Ecto neural progenitor cell (in vitro differentiated cells): ENCODE measurements at regions not wholly inside any gene's neighbourhood (a gene's known extent, or its start where the extent isn't known, plus 50 kb on each side); places are given as distances from the start of the nearest gene placed in this dataset.

ENCODE experiments used
- DNase-seq: peaks from one replicate; pipeline ENCODE4 v3.0.0-alpha.2; 2018; ENCODE audit warnings: low spot score

DNA sequence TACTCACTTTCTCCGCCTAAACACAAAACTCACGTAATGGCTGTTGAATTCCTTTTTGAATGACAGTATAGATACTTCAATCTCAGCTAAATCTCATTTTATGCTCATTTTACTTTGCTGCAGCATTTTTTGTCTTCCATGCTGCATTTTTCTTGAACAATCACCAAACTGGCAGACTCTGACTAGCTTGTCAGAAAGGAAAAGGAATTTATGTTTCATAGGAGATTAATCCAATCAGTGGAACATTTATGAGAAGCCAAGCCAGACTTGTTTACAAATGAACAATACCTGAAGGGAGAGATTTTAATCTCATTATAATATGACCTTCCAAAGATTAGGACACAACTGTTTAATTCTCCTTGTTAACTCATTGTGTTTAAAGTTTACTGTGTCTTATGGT lies 1044.3 kb downstream of the DIAPH3 start:
- DNase-seq = no peak

DNA sequence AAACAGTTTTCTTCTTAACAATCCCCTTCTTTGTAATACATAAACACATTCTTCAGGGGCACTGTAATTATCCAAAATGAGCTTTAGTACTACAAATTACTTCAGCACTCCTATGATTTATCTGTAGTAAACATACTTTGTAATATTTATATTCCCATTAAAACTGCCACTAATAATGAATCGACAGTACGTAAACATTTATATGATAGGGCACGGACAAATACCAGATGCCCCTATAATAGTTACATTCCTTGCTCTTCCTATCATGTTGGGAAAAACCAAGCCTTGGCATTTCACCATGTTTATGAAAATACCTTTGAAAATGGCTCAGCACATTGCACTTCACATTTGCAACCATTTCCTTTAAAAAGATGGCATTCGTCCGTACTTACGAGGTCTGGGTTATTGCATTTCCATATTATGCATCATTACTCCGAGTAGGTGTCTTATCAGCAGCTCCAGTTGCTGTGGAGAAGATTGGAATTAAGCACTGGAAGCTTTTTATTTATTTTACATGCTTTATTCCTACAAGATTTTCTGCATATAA lies 1043.4 kb downstream of the DIAPH3 start:
- DNase-seq = no peak

DNA sequence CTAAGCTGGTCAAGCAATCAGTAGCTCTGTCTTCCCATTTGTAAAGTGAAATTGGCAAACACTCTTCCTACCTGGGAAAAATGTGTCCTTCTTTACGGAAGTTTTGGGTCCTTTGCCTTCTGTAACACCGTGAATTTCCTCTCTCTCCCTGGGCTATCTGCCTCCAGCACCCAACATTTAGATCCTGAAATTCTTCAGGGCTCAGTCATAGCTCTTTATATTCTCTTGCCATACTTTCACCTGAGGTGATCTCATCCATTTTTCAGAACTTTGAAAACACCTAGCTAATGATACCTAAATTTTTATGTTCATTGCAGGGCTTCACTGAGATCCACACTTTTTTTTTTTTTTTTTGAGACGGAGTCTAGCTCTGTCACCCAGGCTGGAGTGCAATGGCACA lies 1042.2 kb downstream of the DIAPH3 start:
- DNase-seq = no peak

DNA sequence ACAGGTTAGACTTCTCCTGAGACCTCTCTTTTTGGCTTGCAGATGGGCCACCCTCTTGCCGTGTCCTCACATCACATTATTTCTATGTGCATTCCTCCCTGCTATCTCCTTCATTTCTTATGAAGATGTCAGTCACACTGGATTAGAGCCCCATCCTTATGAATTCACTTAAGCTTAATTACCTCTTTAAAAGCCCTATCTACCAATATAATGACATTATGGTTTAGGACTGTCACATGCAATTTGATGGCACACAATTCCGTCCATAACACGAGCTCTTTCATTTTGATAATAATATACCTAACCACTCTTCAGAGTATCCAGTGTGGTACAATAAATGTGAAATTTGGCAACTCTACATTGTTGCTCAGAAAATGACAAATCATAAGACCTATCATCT lies 1037.3 kb downstream of the DIAPH3 start:
- DNase-seq = no peak

DNA sequence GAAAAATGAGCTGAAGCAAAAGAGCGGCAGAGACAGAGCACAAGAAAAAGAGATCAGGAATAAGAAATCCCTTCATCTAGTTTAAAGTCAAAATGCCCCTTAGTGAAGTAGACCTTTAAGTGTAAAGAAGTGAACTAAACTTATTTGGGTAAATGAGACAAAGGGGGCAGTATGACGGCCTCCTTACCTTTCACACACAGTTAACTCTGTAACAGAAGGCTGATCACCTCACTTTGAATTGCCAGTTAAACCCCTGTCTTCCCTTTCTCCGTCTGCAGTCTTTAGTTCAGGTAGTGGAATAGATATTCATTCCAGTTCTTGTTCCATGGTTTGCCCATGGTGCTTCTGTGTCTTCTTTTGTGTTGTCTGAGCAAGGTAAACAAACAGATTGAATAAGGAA lies 1029.8 kb downstream of the DIAPH3 start:
- DNase-seq = no peak

DNA sequence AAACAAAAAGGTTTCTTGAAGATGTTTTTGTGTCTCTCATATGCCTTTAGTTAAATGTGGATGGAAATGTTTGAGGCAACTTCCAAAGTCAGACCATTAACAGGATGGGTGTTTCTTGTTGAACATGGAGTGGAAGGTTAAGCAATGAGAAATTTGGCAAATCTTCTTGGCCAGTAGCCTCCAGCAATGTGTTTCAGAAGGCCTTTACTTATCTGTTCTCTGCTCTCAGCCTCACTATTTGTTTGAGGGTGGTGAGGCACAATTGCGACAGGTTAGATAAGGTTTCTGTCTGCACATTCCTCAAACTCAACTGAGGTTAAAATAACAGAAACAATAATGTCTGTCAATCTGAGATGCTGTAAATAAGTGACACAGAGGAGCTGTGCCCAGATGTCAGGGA lies 1019.0 kb downstream of the DIAPH3 start:
- no peak for DNase-seq

DNA sequence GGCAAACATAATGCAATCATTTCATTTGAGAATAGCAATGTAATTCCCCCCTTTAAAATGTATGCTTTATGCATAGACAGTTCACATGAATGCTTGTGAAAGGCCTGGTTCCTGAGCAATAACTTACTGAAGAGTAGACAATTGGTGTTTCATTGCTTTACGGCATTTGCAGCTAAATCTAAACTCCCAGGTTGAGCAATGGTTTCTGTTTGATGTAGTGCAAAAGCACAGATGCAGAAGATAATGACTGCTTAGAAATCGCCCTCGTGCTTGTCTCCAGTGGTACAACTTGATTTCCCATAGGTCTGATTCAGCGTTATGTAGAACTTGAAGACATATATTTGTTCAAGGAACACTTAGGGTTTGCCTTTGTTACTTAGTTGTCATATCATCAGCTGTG lies 1018.3 kb downstream of the DIAPH3 start:
- DNase-seq = no peak

DNA sequence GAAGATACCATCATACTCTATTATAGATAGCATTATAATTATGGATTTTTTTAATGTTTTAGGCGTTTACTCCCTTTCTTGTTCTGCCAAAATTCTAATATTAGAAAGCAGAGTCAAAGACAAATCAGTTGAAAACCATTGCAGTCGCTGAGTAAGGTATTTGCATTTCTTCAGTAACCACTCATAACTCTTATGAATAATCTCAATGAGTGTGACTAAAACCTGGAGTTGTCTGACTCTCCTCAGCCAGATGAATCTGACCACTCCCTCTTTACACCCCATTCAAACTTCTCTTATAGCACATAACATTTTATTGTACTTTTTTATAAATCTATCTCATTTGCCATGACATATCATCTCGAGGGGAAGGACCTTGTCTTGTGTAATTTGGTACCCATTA lies 1006.5 kb downstream of the DIAPH3 start:
- DNase-seq = no peak

DNA sequence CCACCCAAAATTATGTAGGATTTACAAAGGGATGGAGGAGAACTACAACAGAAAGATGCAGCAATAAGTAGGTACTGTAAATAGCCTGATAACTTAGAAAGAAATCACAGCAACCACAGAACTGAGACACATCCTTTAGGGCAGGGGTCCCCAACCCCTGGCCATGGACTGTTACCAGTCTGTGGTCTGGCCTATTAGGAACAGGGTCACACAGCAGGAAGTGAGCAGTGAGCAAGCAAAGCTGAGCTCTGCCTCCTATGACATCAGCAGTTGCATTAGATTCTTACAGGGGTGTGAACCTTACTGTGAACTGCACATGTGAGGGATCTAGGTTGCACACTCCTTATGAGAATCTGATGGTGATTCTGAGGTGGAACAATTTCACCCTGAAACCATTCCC lies 997.6 kb downstream of the DIAPH3 start:
- DNase-seq = no peak

DNA sequence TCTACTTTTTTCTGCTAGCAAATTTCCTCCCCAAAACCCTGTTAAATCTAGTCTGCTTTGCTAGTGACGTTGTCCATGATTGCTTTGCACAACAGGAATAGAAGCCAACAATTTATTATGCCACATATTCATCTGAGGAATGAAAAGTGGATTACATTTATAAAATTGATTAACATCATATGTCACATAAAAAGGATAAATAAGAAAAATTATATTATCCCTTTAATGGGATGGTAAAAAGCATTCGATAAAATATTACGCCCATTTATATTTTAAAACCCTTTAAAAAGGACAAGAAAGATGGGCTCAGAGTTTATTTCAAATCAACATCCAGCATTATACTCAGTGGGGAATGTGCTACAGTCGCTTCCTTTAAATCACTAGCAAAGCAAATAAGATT lies 991.7 kb downstream of the DIAPH3 start:
- DNase-seq = no peak

DNA sequence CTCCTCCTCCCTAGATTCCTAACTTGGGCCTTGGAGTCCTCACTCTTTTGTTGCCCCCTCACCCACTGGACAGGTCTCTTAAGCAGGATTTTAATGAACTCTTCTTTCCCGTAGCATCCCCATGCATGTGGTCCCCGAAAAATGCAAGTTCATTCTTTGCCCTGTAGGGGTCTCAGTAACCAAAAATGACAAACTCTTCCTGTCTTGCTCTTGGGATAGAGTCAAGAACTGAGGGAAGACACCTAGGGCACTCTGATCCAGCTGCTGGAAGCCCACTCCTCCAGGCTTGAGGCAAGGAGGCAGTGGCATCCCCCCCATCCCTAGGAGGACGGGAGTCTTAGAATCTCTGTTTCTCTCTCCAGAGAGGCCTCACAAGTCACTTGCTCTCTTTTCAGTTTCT lies 987.0 kb downstream of the DIAPH3 start:
- DNase-seq = no peak

DNA sequence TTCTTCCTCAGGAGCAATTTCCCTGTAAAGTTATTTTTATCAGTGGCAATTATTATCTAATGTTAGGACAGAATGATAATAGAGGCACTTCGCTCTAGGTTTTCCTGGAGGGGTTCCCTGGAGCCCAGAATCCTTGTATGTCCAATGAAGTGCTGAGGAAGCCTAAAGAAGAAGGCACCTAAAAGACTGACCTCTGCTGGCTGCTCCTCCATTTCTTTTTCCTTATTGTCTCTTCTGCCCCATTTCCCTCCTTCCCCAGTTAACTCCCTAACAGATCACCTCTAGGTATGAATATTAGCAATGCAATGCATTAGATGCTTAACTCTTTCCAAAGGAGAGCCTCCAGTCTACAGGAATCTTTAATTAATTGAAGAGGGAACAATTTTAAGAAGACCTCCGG lies 985.4 kb downstream of the DIAPH3 start:
- DNase-seq = no peak

DNA sequence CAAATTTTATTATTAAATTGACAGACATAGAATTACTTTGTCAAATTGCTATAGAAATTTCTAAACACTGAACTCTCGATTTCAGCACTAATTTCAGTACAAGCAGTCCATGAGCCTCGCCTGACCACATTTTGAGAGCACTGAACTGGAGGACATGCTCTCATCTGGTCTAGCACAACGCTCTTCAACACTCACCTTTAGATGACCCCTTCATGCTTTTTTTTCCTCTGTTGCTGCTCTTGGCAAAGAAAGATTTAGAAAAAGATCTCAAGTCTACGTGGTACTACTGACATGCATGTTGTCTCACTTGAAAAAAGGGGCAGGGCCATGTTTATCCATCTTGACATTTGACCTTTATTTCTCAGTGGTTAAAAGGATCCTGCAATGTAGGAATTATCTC lies 981.5 kb downstream of the DIAPH3 start:
- no peak for DNase-seq

DNA sequence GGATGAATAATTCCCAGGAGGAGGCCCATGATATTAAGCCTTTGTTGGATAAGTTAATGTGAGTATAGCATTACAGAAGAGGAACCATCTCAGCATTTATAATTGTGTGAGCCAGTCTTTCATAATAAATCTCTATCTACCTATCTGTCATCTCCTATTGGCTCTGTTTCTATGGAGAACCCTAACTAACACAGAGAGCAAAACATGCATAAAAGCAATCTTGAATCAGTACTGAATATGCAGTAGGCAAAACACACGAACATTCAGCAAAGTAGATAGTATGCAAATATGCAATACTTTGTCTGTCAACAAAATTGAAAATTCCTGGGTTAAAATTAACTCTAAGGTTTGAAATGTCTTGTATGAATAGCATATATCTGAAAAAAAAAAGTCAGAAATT lies 966.3 kb downstream of the DIAPH3 start:
- no peak for DNase-seq

DNA sequence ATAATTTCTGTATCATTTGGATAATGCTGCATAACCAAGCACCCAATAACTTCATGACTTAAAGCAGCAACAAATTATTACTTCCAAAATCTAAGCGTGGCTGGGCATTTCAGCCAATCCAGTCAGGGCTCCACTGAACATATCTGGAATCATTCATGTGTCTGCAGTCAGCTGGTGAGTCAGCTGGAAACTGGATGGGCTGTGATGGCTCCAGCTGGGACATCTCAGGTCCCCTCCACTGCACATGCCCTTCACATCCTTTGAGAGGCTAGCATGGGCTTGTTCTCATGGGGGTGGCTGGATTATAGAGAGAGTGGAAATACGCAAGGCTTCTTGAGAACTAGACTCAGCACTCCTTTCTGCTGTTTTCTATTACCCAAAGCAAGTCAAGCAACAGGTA lies 961.9 kb downstream of the DIAPH3 start:
- no peak for DNase-seq

DNA sequence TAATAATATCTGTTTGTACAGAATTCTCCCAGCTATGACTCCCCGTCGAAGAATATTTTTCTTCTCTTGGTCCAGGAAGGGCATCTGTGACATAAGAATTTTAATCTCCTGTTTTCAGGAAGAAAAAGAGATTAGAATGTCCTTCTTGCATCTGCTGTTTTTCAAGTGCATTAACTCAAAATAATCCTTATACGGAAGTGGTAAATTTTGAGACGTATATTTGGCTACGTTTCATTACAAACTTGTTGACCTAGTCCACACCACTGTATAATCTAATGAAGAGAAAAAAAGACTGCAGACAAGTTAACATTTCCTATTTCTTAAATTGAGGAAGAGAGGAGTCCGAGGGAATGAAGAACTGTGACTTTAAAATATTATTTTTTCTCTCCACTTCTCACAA lies 959.9 kb downstream of the DIAPH3 start:
- DNase-seq = no peak

DNA sequence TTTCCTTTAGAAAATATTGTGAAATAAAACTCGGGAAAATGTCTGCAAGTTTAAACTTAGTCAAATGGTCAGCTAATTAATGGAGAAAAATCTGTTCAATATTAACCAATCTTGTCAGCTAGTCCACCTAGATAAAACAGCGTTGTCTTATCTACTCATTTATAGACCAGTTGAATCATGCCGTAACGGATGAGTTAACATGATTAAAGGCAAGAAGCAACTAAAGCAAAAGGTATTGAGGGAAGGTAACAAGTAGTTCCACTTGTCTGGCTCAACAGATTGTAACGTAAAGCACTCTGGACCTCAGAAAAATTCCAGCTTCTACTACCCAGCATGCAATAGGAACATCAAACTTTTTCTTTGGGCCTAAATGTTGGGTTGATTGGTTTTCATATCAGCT lies 958.2 kb downstream of the DIAPH3 start:
- DNase-seq = no peak

DNA sequence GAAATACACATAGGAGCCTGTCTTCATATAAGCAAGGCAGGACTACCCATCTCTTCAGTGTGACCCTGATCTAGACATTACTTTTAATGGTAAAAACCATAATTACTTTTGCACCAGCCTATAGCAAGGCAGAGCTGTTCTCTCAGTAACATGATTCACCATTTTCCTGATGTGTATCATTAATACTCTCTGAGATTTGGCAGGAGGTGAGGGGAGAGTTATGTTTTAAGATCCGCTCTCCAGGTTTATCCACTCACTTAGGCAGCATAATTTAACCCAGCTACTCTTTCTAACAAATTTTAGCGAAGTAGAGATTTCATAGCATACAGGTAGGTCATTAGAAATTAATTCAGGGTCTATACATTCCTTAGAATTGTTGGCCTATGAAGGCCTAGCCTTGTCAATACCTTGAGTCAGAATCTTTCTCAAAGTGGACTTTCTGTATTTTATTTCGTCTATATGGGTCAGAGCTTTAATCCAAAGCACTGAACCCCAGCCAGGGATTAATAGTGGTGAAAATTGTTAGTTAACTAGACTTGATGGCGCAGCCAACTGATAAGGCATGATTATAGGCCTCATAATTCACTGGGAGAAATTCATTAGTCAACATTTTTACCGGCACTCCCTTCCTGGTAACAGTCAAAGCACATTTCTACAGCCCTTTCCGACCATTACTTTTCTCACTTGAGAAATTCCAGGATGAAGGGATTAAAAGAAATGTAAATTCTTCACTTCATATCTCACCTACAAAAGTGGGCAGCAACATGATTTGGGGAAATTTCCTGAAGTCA lies 955.1 kb downstream of the DIAPH3 start:
- no peak for DNase-seq

DNA sequence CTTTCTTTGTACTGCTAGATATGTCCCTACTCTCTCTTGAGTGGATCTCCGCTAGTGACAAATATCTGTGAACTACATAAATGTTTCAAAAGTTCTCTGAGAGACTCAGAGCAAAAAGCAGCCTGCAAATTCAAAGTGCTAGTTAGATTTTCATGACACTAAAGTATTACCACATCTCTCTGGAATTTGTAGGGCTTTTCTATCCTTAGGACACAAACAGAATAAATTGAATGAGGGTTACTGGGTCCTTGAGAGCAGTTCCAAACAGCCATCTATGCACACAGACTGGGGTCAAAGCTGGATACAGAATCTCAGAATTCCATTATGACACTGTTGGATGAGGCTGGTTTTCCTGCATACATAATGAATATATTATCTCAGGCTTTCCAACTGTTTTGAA lies 953.2 kb downstream of the DIAPH3 start:
- DNase-seq = no peak

DNA sequence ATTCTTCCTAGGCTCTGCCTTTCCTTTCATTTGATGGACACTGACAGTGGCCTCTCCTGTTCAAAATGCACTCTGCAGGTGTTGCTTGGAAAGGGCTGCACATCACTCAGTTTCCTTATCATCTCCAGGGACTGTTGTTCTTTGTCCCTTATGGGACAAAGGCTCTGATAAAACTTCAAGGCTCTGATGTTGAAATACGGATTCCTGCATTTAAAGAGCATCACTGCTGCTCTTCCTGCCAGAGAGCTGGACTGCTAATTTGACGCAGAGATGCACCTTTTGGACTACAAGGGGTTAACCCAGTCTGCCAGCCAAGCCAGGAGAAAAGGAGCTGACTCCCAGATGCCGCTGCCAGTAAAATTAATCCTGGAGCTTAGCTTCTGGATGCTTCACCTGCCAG lies 952.1 kb downstream of the DIAPH3 start:
- no peak for DNase-seq

DNA sequence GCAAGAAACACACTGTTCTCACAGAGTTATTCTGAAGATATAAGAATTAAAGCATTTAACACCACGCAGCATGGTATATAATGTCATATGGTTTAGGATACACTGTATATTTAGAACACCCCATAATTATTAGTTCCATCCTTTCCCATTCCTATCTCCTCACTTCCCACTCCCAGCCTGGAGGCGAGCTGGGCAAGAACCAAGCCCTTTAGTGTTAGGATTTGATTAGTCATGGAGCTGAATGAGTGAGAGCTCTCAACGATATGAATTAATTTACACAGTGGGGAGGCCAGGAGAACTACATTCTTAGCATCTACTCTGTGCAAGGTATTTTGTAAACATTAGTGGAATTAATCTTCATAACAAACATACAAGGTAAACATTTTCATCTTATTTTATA lies 934.3 kb downstream of the DIAPH3 start:
- DNase-seq = no peak

DNA sequence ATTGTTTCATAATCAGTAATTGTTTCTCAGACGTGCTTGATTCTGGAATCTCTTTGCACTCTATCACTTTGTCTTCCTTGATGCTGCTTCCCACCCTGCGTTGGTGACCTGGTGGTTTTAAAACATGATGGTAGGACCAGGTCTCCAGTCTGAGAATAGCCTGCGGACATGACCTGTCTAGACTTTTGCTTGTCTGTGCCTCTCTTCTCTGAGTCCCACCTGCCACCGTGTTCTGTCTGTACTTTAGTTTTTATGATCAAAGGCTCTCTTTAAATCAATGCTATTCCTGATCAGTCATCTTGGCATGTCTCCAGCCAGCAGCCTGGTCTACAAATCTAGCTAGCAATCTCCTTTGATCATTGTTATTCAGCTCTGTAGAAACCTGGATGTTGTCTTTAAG lies 933.9 kb downstream of the DIAPH3 start:
- DNase-seq = no peak

DNA sequence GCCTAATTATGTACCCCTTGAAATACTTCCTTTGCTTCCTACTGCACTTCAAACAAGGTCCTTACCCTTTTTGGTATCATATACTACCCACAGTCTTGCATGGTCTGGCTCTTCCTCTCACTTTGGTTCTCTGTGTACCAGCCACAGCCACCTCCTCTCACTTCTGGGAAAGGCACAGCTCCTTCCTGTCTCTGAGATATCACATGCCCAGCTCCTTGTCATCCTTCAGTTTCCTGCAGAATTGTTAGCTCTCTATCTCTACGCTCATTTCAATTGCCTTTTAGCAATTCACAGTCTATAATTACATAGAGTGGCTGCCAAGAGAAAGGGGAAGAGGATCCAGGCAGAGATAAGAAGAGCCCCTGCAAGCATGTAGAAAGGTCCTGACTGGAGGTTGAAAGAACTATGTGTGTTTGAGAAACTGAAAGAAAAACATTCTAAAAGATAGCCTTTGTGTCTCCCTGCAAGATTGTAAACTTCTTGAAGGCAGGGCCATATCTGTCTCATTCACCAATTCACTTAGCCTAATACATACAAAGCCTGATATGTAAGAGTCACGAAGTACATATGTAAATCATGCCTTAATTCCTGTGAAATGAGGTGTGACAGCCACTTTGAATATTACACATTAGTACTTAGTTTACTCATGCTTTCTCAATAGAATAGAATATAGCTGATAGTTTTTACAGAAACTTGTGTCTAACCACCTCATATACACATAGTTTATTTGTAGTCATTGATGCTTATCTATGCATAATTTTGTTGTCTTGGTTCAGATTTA lies 933.1 kb downstream of the DIAPH3 start:
- DNase-seq = no peak
